ENCODE measurements at regions not wholly inside any gene's neighbourhood (a gene's known extent, or its start where the extent isn't known, plus 50 kb on each side); places are given as distances from the start of the nearest gene placed in this dataset.

DNA sequence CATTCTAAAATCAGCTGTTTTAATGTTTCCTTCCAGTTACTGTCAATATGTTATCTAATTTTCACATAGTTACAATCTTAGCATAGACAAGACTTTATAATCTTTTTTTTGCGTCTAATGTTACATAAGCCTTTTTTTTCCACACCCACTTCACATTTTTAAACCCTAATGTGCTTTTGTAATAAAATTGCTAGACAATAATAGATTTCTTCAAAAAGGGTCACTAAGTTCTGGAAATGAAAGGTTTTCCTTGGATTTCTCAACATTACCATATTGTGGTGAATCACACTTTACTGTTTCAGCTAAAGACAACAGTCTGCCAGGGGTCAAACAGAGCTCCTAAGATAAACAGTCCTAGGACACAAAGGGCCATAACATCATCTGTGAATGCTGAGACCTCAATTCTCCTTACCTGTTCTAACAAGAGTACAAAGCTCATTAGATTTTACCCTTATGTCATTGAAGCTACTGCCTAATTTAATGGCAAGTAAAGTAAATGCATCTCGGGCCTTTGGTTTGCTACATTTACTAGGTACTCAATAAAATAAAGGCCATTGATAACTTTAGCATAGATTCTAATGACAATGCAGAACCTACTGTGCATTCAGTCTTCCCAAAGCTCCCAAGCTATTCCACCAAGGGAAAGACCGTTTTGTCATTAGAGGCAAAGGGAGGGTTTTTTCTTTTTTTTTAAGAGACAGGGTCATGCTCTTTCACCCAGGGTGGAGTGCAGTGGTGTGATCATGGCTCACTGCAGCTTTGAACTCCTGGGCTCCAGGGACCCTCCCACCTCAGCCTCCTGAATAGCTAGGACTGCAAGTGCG is 111.2 kb upstream of the SLC38A2 start:
- no TSS peak for BruUV-seq (replicated peaks)
- no peak overlapping the region for H3K9ac ChIP-seq (ENCODE audit: low read length)
- DNase-seq (ENCODE audit: low read depth, low spot score): no peak
- H3K4me1 ChIP-seq (ENCODE audit: control insufficient read depth in 1 of 2, insufficient read depth in 2 of 2, low read length in 2 of 2): peaks cover 19 to 56% of the 10 kb centered on the region in 2 experiments
- H3K27ac ChIP-seq (ENCODE audit: low read depth, low read length): no peak overlapping the region
- ChIA-PET RAD21 (ENCODE audit: low non-redundant PET in 1 of 2, low total read pairs in 2 of 2, uncharacterized antibody in 2 of 2, unreplicated experiment in 2 of 2) (no interaction called here), POLR2A (interaction anchor here (0.9 to 1.3 kb wide), 3 partner anchors 9 to 117 kb away, joined by 3 to 11 read pairs (median 3); no protein-coding TSS in a partner anchor), CTCF (interaction anchor here (0.9 to 1.1 kb wide), 2 partner anchors 178 to 359 kb away, joined by 3 to 4 read pairs; no protein-coding TSS in a partner anchor)
- no peak overlapping the region for H3K4me3 ChIP-seq (replicated peaks in 1 of 2; ENCODE audit: low read depth in 1 of 2, low read length in 2 of 2)
- no peaks in the 10 kb centered on the region for H3K27me3 ChIP-seq (ENCODE audit: insufficient read depth, low read length)
- H3K9me3 ChIP-seq (ENCODE audit: control insufficient read depth in 1 of 2, insufficient read depth in 1 of 2, low read depth in 1 of 2, low read length in 2 of 2): no peaks in the 10 kb centered on the region
- H2AFZ ChIP-seq (ENCODE audit: low read depth, low read length, poor library complexity, severe bottlenecking): no peak overlapping the region
- H3K9me2 ChIP-seq (ENCODE audit: insufficient read depth): peaks cover 5% of the 10 kb centered on the region; the same call in 1 of the 2 replicates
- H3K36me3 ChIP-seq (ENCODE audit: control insufficient read depth in 1 of 2, insufficient read depth in 2 of 2, low read length in 2 of 2): peaks cover 0 to 7% of the 10 kb centered on the region in 2 experiments; a peak in 1 of 4 replicates
- H4K20me1 ChIP-seq (ENCODE audit: insufficient read depth): no peaks in the 10 kb centered on the region
- intact Hi-C loops (cut with micrococcal nuclease): no loop called here
- no peaks in the 10 kb centered on the region for H3K79me2 ChIP-seq (ENCODE audit: insufficient read depth, low read length)
- no peak overlapping the region for H3K4me2 ChIP-seq (ENCODE audit: low read length)
- no peak for ATAC-seq
- no peak for TF ChIP-seq CEBPB (IDR thresholded peaks at IDR 0.05; ENCODE audit: low read depth)

DNA sequence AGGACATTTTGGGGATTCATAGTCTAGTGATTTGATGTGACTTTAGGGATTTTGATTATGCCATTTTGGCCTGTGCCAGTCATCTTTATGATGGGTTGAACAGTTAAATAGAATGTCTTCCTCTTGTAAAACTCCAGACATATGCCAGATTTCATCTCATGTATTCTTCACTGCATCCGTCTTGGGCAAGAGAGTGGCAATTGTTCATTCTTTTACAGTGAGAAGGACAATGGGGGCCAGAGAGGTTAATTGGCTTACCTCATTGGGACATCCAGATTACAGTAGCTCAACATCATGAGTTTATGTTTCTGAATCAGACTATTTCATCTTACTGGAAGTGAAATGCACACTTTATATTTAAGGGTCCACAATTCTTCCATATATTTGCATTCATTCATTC is 108.2 kb upstream of the SLC38A2 start:
- Histone ChIP-seq H3K27me3 (ENCODE audit: insufficient read depth, low read length) (no peaks in the 10 kb centered on the region), H2AFZ (ENCODE audit: low read depth, low read length, poor library complexity, severe bottlenecking) (no peak overlapping the region), H3K4me3 (replicated peaks in 1 of 2; ENCODE audit: low read depth in 1 of 2, low read length in 2 of 2) (no peak overlapping the region), H3K9me2 (ENCODE audit: insufficient read depth) (peaks cover 5% of the 10 kb centered on the region; the same call in 1 of the 2 replicates), H4K20me1 (ENCODE audit: insufficient read depth) (no peaks in the 10 kb centered on the region), H3K9me3 (ENCODE audit: control insufficient read depth in 1 of 2, insufficient read depth in 1 of 2, low read depth in 1 of 2, low read length in 2 of 2) (no peaks in the 10 kb centered on the region), H3K4me1 (ENCODE audit: control insufficient read depth in 1 of 2, insufficient read depth in 2 of 2, low read length in 2 of 2) (peaks cover 39 to 60% of the 10 kb centered on the region in 2 experiments), H3K4me2 (ENCODE audit: low read length) (no peak overlapping the region), H3K79me2 (ENCODE audit: insufficient read depth, low read length) (peaks cover under 1% of the 10 kb centered on the region; the same call in 1 of the 2 replicates), H3K9ac (ENCODE audit: low read length) (no peak overlapping the region), H3K27ac (ENCODE audit: low read depth, low read length) (no peak overlapping the region), H3K36me3 (ENCODE audit: control insufficient read depth in 1 of 2, insufficient read depth in 2 of 2, low read length in 2 of 2) (peaks cover 0 to 7% of the 10 kb centered on the region in 2 experiments; a peak in 1 of 4 replicates)
- POLR2A ChIA-PET: interaction anchor here (1.5 kb wide), 1 partner anchor 30 kb away, joined by 3 read pairs; no protein-coding TSS in a partner anchor
- CTCF ChIA-PET: no interaction called here
- no peak for ATAC-seq
- DNase-seq (ENCODE audit: low read depth, low spot score): no peak
- no peak for TF ChIP-seq SIN3A (IDR thresholded peaks at IDR 0.05; ENCODE audit: low read depth)
- TF ChIP-seq JUND (IDR thresholded peaks at IDR 0.05): no peak
- TF ChIP-seq CBX3 (IDR thresholded peaks at IDR 0.05; ENCODE audit: low read depth): no peak
- TF ChIP-seq POLR2A (IDR thresholded peaks at IDR 0.05; ENCODE audit: borderline replicate concordance, extremely low read depth, insufficient read depth, insufficient read length): no peak
- no peak for TF ChIP-seq FOSL1 (IDR thresholded peaks at IDR 0.05; ENCODE audit: low read depth)
- no peak for TF ChIP-seq RAD21 (IDR thresholded peaks at IDR 0.05; ENCODE audit: low read depth)
- no peak for TF ChIP-seq MAX (IDR thresholded peaks at IDR 0.05)
- no peak for TF ChIP-seq ELF1 (IDR thresholded peaks at IDR 0.05; ENCODE audit: borderline replicate concordance, low read depth)
- TF ChIP-seq SP1 (IDR thresholded peaks at IDR 0.05; ENCODE audit: low read depth): no peak
- TF ChIP-seq CEBPB (IDR thresholded peaks at IDR 0.05; ENCODE audit: low read depth): no peak
- no peak for TF ChIP-seq ZNF274 (IDR thresholded peaks at IDR 0.05; ENCODE audit: low read depth, low read length)
- no peak for TF ChIP-seq POLR2AphosphoS5 (IDR thresholded peaks at IDR 0.05; ENCODE audit: low read depth, low read length)
- no peak for TF ChIP-seq ATF3 (IDR thresholded peaks at IDR 0.05)
- TF ChIP-seq, protein P1, sequence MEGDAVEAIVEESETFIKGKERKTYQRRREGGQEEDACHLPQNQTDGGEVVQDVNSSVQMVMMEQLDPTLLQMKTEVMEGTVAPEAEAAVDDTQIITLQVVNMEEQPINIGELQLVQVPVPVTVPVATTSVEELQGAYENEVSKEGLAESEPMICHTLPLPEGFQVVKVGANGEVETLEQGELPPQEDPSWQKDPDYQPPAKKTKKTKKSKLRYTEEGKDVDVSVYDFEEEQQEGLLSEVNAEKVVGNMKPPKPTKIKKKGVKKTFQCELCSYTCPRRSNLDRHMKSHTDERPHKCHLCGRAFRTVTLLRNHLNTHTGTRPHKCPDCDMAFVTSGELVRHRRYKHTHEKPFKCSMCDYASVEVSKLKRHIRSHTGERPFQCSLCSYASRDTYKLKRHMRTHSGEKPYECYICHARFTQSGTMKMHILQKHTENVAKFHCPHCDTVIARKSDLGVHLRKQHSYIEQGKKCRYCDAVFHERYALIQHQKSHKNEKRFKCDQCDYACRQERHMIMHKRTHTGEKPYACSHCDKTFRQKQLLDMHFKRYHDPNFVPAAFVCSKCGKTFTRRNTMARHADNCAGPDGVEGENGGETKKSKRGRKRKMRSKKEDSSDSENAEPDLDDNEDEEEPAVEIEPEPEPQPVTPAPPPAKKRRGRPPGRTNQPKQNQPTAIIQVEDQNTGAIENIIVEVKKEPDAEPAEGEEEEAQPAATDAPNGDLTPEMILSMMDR (IDR thresholded peaks at IDR 0.05 in 2 of 3, conservative IDR thresholded peaks at IDR 0.05 in 1 of 3; ENCODE audit: borderline replicate concordance in 1 of 3, insufficient read depth in 1 of 3, low read depth in 2 of 3, low read length in 2 of 3): no peak
- no peak for TF ChIP-seq SRF (IDR thresholded peaks at IDR 0.05; ENCODE audit: low read depth)
- TF ChIP-seq EZH2 (IDR thresholded peaks at IDR 0.05): no peak
- RAD21 ChIA-PET (ENCODE audit: low non-redundant PET in 1 of 2, low total read pairs in 2 of 2, uncharacterized antibody in 2 of 2, unreplicated experiment in 2 of 2): no interaction called here
- intact Hi-C loops (cut with micrococcal nuclease): no loop called here
- BruUV-seq (replicated peaks): no TSS peak

All from HCT116 (cell line).